ENCODE measurements at regions not wholly inside any gene's neighbourhood (a gene's known extent, or its start where the extent isn't known, plus 50 kb on each side); places are given as distances from the start of the nearest gene placed in this dataset.

DNA sequence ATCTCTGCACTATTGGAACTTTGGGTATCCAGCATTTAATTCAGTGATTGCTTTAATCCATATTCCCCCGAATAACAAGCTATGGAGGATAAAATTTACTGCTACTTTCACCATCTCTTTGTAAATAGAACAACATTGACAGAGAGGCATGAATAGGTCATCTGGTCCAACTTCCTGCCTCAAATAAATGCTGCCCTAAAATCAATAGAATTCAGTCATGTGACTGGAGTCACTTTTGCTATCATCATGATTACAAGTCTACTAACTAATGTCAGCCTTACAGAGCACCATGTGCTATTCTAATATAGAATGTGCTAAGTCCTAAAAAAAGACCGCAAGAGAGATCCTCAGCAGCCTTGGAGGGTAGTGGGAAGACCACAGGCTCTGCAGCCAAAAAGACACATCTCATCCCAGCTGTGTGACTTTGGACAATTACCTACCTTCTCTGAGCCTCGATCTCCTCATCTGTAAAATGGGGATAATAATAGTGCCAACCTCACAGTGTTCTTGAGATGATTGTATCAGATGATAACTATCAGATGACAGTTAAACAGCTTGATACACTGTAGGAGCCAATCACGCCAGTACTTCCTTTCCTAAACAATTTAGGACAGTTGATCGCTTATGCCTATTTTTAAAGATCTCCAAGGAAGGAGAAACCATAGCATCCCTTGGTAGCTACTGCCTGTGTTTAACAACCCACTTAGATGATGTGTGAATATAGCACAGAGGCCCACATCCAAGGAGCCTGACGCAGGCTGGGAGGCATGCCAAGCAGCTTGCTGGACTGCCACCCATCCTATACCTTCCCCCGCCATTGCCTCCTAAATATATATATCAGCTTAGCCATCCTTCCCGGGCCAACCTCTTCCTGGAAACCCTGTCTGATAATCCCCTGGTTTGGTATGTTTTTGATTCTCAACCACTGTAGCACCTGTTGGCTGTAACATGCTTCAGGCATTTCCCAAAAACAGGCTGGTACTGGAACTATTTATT, 77.3 kb upstream of the PHF21A start:
- Histone ChIP-seq H3K4me3 (ENCODE audit: low read depth, low read length) (no peak overlapping the region), H3K27me3 (ENCODE audit: insufficient read depth, low read depth, severe bottlenecking) (no peaks in the 10 kb centered on the region), H3K36me3 (no peaks in the 10 kb centered on the region), H3K27ac (no peak overlapping the region), H3K9me3 (ENCODE audit: severe bottlenecking) (no peaks in the 10 kb centered on the region)
- DNase-seq = no peak
- TF ChIP-seq, protein P1, sequence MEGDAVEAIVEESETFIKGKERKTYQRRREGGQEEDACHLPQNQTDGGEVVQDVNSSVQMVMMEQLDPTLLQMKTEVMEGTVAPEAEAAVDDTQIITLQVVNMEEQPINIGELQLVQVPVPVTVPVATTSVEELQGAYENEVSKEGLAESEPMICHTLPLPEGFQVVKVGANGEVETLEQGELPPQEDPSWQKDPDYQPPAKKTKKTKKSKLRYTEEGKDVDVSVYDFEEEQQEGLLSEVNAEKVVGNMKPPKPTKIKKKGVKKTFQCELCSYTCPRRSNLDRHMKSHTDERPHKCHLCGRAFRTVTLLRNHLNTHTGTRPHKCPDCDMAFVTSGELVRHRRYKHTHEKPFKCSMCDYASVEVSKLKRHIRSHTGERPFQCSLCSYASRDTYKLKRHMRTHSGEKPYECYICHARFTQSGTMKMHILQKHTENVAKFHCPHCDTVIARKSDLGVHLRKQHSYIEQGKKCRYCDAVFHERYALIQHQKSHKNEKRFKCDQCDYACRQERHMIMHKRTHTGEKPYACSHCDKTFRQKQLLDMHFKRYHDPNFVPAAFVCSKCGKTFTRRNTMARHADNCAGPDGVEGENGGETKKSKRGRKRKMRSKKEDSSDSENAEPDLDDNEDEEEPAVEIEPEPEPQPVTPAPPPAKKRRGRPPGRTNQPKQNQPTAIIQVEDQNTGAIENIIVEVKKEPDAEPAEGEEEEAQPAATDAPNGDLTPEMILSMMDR (IDR thresholded peaks at IDR 0.05; ENCODE audit: low read depth, low read length) = no peak

DNA sequence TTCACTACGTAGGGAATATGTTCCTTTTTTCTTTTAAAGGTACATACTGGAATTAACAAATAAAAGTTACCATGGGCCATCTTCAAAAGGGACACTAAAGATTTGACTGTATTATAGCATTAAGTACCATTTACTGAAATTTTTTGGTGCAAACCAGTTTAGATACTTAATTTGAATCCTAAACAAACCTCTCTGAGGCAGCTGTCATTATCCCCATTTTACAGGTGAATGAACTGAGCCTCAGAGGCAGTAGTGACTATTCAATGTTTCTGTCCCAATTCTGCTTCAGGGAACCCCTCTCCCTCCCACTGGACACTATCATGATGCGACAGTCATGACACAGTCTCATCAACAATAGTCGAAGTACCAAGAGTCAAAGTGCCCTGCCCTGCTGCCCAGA, 76.2 kb upstream of the PHF21A start:
- TF ChIP-seq, protein P1 (IDR thresholded peaks at IDR 0.05; ENCODE audit: low read depth, low read length) = no peak
- Histone ChIP-seq H3K27ac (no peak overlapping the region), H3K9me3 (ENCODE audit: severe bottlenecking) (no peaks in the 10 kb centered on the region), H3K36me3 (no peaks in the 10 kb centered on the region), H3K4me3 (ENCODE audit: low read depth, low read length) (no peak overlapping the region), H3K27me3 (ENCODE audit: insufficient read depth, low read depth, severe bottlenecking) (no peaks in the 10 kb centered on the region)
- DNase-seq = no peak

DNA sequence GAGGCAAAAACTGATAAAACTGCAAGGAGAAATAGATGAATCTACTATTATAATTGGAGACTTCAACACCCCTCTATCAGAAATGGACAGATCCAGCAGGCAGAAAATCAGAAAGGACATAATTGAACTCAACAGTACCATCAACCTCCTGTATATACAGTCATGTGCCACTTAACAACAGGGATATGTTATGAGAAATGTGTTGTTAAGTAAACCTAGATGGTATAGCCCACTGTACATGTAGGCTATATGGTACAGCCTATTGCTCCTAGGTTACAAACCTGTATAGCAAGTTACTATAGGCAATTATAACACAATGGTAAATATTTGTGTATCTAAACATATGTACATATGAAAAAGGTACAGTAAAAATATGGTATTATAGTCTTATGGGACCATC, 66.8 kb upstream of the PHF21A start:
- no peaks in the 10 kb centered on the region for H3K36me3 ChIP-seq
- H3K9me3 ChIP-seq (ENCODE audit: severe bottlenecking) = no peaks in the 10 kb centered on the region
- H3K27me3 ChIP-seq (ENCODE audit: insufficient read depth, low read depth, severe bottlenecking) = no peaks in the 10 kb centered on the region
- no peak overlapping the region for H3K27ac ChIP-seq
- TF ChIP-seq, protein P1 (IDR thresholded peaks at IDR 0.05; ENCODE audit: low read depth, low read length) = no peak
- no peak for DNase-seq
- H3K4me3 ChIP-seq (ENCODE audit: low read depth, low read length) = no peak overlapping the region

DNA sequence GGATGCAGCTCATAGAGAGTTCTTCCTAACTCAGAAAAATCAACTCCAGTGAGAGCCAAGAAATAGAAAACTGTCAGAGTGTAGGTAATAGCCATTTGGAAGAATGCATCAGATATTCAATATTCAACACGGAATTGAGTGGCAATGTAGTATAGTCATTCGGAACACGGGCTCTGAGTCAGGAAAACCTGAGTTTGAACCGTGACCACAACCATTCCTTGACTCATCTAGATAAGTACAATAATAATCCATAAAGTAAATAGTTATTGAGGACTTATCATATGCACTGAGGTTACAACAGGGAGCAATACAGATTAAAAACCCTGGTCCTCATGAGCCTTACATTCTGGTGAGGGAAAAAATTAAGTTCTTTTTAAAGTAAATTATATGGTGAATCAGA, 62.6 kb upstream of the PHF21A start:
- Histone ChIP-seq H3K27ac (no peak overlapping the region), H3K27me3 (ENCODE audit: insufficient read depth, low read depth, severe bottlenecking) (no peaks in the 10 kb centered on the region), H3K9me3 (ENCODE audit: severe bottlenecking) (no peaks in the 10 kb centered on the region), H3K36me3 (no peaks in the 10 kb centered on the region), H3K4me3 (ENCODE audit: low read depth, low read length) (no peak overlapping the region)
- TF ChIP-seq, protein P1 (IDR thresholded peaks at IDR 0.05; ENCODE audit: low read depth, low read length) = no peak
- DNase-seq = no peak

DNA sequence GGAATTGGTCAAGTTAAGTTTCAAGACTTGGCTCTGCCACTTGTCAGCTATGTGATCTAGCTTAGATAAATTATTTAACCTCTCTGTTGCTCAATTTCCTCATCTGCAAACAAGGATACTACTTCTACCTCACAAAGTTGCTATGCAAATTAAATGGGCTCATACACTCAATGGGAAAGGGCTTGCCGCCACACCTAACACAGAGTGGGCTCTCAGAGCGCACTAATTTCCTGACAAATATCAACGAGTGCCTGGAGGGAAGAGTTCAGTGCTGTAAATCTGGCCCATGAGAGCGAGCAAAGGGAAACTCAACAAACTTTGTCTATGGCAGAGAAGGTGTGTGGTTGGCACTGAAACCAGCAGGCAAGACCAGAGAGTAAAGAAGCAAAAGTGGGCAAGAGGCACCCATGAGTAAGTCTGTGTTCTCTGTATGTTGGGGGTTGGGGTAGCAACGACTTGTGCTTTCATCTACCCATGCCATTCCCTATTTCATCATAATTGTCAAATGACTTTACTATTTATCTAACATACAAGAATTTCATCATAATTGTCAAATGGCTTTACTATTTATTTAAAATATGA, 60.7 kb upstream of the PHF21A start:
- no peak overlapping the region for H3K27ac ChIP-seq
- H3K9me3 ChIP-seq (ENCODE audit: severe bottlenecking) = no peaks in the 10 kb centered on the region
- H3K4me3 ChIP-seq (ENCODE audit: low read depth, low read length) = no peak overlapping the region
- no peaks in the 10 kb centered on the region for H3K27me3 ChIP-seq (ENCODE audit: insufficient read depth, low read depth, severe bottlenecking)
- TF ChIP-seq, protein P1 (IDR thresholded peaks at IDR 0.05; ENCODE audit: low read depth, low read length) = no peak
- DNase-seq = no peak
- no peaks in the 10 kb centered on the region for H3K36me3 ChIP-seq

Measured in WERI-Rb-1 (cell line).